Fibroblast of lung (primary cell): ENCODE measurements at regions not wholly inside any gene's neighbourhood (a gene's known extent, or its start where the extent isn't known, plus 50 kb on each side); places are given as distances from the start of the nearest gene placed in this dataset.

ENCODE experiments used
- DNase-seq, 2 donors: peaks; one replicate each; pipeline versions ENCODE4 v3.0.0 to v3.0.0-alpha.2; 2010; ENCODE audit warnings: low read depth in 2 of 2
- H2AFZ ChIP-seq: 2 replicates; pipeline ENCODE4 v1.5.1; 2012; ENCODE audit warnings: low read length, control low read depth, inconsistent platforms
- H3K27ac ChIP-seq: 2 replicates; pipeline ENCODE4 v1.5.1; 2011; ENCODE audit warnings: low read length, control low read depth; ENCODE audit not compliant: insufficient read depth
- H3K27me3 ChIP-seq: 2 replicates; pipeline ENCODE4 v1.5.1; 2011; ENCODE audit warnings: mild to moderate bottlenecking, low read length; ENCODE audit not compliant: control insufficient read depth, insufficient read depth
- H3K36me3 ChIP-seq: 2 replicates; pipeline ENCODE4 v1.5.1; 2011; ENCODE audit warnings: low read length; ENCODE audit not compliant: control insufficient read depth, insufficient read depth
- H3K4me1 ChIP-seq: 2 replicates; pipeline ENCODE4 v1.5.1; 2011; ENCODE audit warnings: low read length; ENCODE audit not compliant: control insufficient read depth, insufficient read depth; ENCODE audit errors: extremely low read depth
- H3K4me2 ChIP-seq: 2 replicates; pipeline ENCODE4 v1.5.1; 2011; ENCODE audit warnings: low read length, control low read depth; ENCODE audit not compliant: insufficient read depth; ENCODE audit errors: extremely low read depth
- H3K4me3 ChIP-seq, 4 experiments: fragments of 200-600 bp in 1 of 4; sonication (generic) in 1 of 4; replicated peaks in 1 of 4; 2 replicates each; pipeline ENCODE4 v1.5.1; 2011 to 2016; ENCODE audit warnings: low read length in 4 of 4, low read depth in 3 of 4, mild to moderate bottlenecking in 3 of 4, control low read depth in 2 of 4, inconsistent platforms in 1 of 4, mixed read lengths in 1 of 4; ENCODE audit not compliant: insufficient read depth in 1 of 4; ENCODE audit errors: control extremely low read depth in 1 of 4
- H3K79me2 ChIP-seq: 2 replicates; pipeline ENCODE4 v1.5.1; 2012; ENCODE audit warnings: mild to moderate bottlenecking, low read length, inconsistent platforms; ENCODE audit not compliant: control insufficient read depth, insufficient read depth
- H3K9ac ChIP-seq: 2 replicates; pipeline ENCODE4 v1.5.1; 2011; ENCODE audit warnings: mild to moderate bottlenecking, low read length, control low read depth; ENCODE audit not compliant: insufficient read depth
- H3K9me3 ChIP-seq: 2 replicates; pipeline ENCODE4 v1.5.1; 2012; ENCODE audit warnings: low read depth, low read length; ENCODE audit not compliant: control insufficient read depth, insufficient read depth
- H4K20me1 ChIP-seq: 2 replicates; pipeline ENCODE4 v1.5.1; 2011; ENCODE audit warnings: low read length; ENCODE audit not compliant: control insufficient read depth, insufficient read depth; ENCODE audit errors: extremely low read depth
- EZH2 ChIP-seq: IDR thresholded peaks from 2 replicates; pipeline ENCODE4 v1.5.1; 2012; ENCODE audit warnings: low read length, control low read depth, mild to moderate bottlenecking; ENCODE audit errors: missing control alignments
- TF ChIP-seq, protein P1 (sequence below), 2 donors: IDR thresholded peaks in 1 of 2; conservative IDR thresholded peaks in 1 of 2; 1 replicate in 1 of 2; 2 replicates in 1 of 2; pipeline ENCODE4 v1.5.1; 2011 to 2012; ENCODE audit warnings: low read length in 2 of 2, control low read depth in 1 of 2, inconsistent platforms in 1 of 2, low read depth in 1 of 2, mild to moderate bottlenecking in 1 of 2

DNA sequence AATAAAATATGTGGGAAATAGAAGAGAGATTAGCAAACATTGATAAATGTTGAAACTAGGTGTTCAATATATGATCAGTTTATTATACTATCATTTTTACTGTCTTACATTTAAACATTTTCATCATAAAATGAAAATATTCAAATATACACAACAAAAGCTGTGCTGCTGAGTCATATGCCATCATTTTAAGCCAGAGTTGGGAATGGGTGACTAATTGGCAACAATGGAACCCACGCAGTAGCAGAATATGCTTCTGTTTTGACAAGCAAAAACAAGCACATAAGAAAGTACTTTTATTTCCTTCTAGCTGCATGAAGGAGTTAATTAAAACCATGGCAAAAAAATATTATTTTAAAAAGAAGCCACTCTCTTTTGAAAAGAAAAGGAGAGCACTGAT is 340.0 kb upstream of the EDIL3 start:
- no peak overlapping the region for H3K4me2 ChIP-seq
- H3K36me3 ChIP-seq = no peaks in the 10 kb centered on the region
- TF ChIP-seq EZH2 = no peak
- TF ChIP-seq, protein P1, sequence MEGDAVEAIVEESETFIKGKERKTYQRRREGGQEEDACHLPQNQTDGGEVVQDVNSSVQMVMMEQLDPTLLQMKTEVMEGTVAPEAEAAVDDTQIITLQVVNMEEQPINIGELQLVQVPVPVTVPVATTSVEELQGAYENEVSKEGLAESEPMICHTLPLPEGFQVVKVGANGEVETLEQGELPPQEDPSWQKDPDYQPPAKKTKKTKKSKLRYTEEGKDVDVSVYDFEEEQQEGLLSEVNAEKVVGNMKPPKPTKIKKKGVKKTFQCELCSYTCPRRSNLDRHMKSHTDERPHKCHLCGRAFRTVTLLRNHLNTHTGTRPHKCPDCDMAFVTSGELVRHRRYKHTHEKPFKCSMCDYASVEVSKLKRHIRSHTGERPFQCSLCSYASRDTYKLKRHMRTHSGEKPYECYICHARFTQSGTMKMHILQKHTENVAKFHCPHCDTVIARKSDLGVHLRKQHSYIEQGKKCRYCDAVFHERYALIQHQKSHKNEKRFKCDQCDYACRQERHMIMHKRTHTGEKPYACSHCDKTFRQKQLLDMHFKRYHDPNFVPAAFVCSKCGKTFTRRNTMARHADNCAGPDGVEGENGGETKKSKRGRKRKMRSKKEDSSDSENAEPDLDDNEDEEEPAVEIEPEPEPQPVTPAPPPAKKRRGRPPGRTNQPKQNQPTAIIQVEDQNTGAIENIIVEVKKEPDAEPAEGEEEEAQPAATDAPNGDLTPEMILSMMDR (conservative IDR thresholded peaks at IDR 0.05 in 1 of 2, IDR thresholded peaks at IDR 0.05 in 1 of 2; ENCODE audit: low read depth in 1 of 2, low read length in 2 of 2) = no peak
- no peak overlapping the region for H3K9ac ChIP-seq
- H3K27me3 ChIP-seq = no peaks in the 10 kb centered on the region
- no peaks in the 10 kb centered on the region for H3K9me3 ChIP-seq
- H2AFZ ChIP-seq = no peak overlapping the region
- H4K20me1 ChIP-seq = no peaks in the 10 kb centered on the region
- H3K4me3 ChIP-seq = no peak overlapping the region
- no peak overlapping the region for H3K27ac ChIP-seq
- H3K4me1 ChIP-seq = no peaks in the 10 kb centered on the region
- DNase-seq = peak; percentile 68 to 86
- no peaks in the 10 kb centered on the region for H3K79me2 ChIP-seq

DNA sequence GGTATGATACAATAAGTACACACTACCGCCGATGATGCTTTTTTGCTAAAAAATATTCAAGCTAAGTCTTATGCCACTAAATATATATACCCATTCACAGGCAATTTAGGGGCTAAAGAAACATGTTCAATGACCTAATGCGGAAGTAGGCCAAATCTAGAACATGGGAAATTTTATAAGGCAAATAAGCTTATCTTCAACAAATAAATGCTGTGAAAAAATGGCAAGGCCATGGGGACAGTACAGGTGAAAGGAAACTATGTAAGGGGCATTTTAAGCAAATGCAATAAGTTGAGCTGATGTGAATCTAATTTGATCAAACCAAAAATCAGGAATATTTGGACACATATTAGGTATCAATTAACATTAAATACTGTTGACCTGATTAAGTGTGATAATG is 339.5 kb upstream of the EDIL3 start:
- H3K27ac ChIP-seq = no peak overlapping the region
- no peak overlapping the region for H2AFZ ChIP-seq

DNA sequence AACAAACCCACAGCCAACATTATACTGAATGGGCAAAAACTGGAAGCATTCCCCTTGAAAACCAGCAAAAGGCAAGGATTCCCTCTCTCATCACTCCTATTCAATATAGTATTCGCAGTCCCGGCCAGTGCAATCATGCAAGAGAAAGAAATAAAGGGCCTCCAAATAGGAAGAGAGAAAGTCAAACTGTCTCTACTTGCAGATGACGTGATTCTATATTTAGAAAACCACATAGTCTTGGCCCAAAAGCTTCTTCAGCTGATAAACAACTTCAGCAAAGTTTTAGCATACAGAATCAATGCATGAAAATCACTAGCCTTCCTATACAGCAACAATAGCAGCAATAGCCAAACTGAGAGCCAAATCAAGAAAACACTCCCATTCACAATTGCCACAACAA is 333.7 kb upstream of the EDIL3 start:
- TF ChIP-seq, protein P1 (conservative IDR thresholded peaks at IDR 0.05 in 1 of 2, IDR thresholded peaks at IDR 0.05 in 1 of 2; ENCODE audit: low read depth in 1 of 2, low read length in 2 of 2) = no peak
- TF ChIP-seq EZH2 = no peak
- Histone ChIP-seq H3K27me3 (no peaks in the 10 kb centered on the region), H3K9me3 (no peaks in the 10 kb centered on the region), H3K27ac (no peak overlapping the region), H3K4me2 (no peak overlapping the region), H2AFZ (no peak overlapping the region), H3K4me3 (no peak overlapping the region), H3K9ac (no peak overlapping the region), H3K4me1 (no peaks in the 10 kb centered on the region), H4K20me1 (no peaks in the 10 kb centered on the region), H3K36me3 (no peaks in the 10 kb centered on the region), H3K79me2 (no peaks in the 10 kb centered on the region)
- peak; percentile 12 to 27 for DNase-seq

More for the DNA sequence above, 339.5 kb upstream of the EDIL3 start:
- H3K36me3 ChIP-seq = no peaks in the 10 kb centered on the region
- H3K27me3 ChIP-seq = no peaks in the 10 kb centered on the region
- no peaks in the 10 kb centered on the region for H3K79me2 ChIP-seq
- no peaks in the 10 kb centered on the region for H4K20me1 ChIP-seq
- TF ChIP-seq, protein P1 (conservative IDR thresholded peaks at IDR 0.05 in 1 of 2, IDR thresholded peaks at IDR 0.05 in 1 of 2; ENCODE audit: low read depth in 1 of 2, low read length in 2 of 2) = no peak
- no peak for TF ChIP-seq EZH2
- H3K9me3 ChIP-seq = no peaks in the 10 kb centered on the region
- no peak overlapping the region for H3K4me3 ChIP-seq
- H3K9ac ChIP-seq = no peak overlapping the region
- no peaks in the 10 kb centered on the region for H3K4me1 ChIP-seq
- no peak for DNase-seq
- no peak overlapping the region for H3K4me2 ChIP-seq
